IPS-20b (cell line): ENCODE measurements at regions not wholly inside any gene's neighbourhood (a gene's known extent, or its start where the extent isn't known, plus 50 kb on each side); places are given as distances from the start of the nearest gene placed in this dataset.

ENCODE experiments used
- H3K27ac ChIP-seq: one replicate; pipeline ENCODE4 v1.5.1; 2013; ENCODE audit warnings: low read length
- H3K27me3 ChIP-seq: 2 replicates; pipeline ENCODE4 v1.6.1; 2013; ENCODE audit warnings: mild to moderate bottlenecking, low read length, inconsistent platforms; ENCODE audit not compliant: insufficient read depth
- H3K36me3 ChIP-seq: 2 replicates; pipeline ENCODE4 v1.6.1; 2013; ENCODE audit warnings: low read depth, mild to moderate bottlenecking, inconsistent platforms, low read length, moderate library complexity; ENCODE audit not compliant: insufficient read depth
- H3K4me1 ChIP-seq: 2 replicates; pipeline ENCODE4 v1.6.1; 2013; ENCODE audit warnings: mild to moderate bottlenecking, control low read depth, inconsistent platforms, low read length, moderate library complexity; ENCODE audit not compliant: insufficient read depth
- H3K4me3 ChIP-seq: 2 replicates; pipeline ENCODE4 v1.5.1; 2013; ENCODE audit warnings: mild to moderate bottlenecking, low read length, inconsistent platforms
- H3K9ac ChIP-seq: 2 replicates; pipeline ENCODE4 v1.6.1; 2013; ENCODE audit warnings: low read depth, mild to moderate bottlenecking, inconsistent platforms, low read length, moderate library complexity
- H3K9me3 ChIP-seq: 2 replicates; pipeline ENCODE4 v1.6.1; 2013; ENCODE audit warnings: mild to moderate bottlenecking, low read depth, low read length, inconsistent platforms; ENCODE audit not compliant: insufficient read depth

DNA sequence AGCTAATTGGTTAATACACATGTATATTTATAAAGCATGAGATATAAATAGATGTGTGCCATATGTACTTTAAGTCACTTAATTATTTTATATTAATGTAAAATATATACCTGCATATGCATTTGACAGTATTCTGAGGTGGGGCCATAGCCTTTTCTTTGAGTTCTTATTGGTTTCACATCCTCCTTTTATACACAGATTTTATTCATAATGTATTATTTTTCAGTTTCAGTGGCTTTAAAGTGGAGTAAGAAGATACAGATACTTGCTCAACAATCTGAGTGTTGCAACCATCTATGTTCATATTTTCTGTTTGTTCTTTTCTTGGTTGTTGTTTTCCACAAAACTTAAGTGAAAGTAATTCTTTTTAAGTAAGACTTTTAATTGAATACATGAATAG is 436.5 kb downstream of the RND3 start:
- Histone ChIP-seq H3K27me3 (no peaks in the 10 kb centered on the region), H3K36me3 (no peaks in the 10 kb centered on the region), H3K9ac (no peak overlapping the region), H3K9me3 (no peaks in the 10 kb centered on the region), H3K27ac (no peak overlapping the region), H3K4me1 (peaks cover 10% of the 10 kb centered on the region; the same call in 1 of the 2 replicates), H3K4me3 (no peak overlapping the region)

DNA sequence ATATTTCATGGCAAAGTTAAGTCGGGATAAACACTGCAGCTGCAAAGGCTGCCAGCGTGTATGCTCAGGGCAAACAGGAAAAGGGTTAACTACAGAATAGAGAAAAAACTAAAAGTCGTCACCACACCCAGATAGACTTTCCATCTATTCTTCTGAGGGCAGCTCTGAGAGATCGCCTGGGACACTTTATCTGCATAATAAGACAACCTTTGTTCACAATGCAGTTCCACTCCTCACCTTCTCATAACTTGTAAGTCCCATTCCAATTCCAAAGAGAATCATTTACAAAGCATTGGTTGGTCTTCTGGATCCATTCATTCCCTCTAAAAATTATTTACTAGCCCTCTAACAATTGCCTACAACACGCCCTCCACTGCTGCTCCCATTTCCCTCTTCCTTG is 437.4 kb downstream of the RND3 start:
- H3K9ac ChIP-seq: no peak overlapping the region
- H3K4me3 ChIP-seq: no peak overlapping the region
- H3K36me3 ChIP-seq: no peaks in the 10 kb centered on the region
- H3K4me1 ChIP-seq: peaks cover 10% of the 10 kb centered on the region; the same call in 1 of the 2 replicates
- H3K9me3 ChIP-seq: no peaks in the 10 kb centered on the region
- H3K27ac ChIP-seq: no peak overlapping the region
- H3K27me3 ChIP-seq: no peaks in the 10 kb centered on the region

DNA sequence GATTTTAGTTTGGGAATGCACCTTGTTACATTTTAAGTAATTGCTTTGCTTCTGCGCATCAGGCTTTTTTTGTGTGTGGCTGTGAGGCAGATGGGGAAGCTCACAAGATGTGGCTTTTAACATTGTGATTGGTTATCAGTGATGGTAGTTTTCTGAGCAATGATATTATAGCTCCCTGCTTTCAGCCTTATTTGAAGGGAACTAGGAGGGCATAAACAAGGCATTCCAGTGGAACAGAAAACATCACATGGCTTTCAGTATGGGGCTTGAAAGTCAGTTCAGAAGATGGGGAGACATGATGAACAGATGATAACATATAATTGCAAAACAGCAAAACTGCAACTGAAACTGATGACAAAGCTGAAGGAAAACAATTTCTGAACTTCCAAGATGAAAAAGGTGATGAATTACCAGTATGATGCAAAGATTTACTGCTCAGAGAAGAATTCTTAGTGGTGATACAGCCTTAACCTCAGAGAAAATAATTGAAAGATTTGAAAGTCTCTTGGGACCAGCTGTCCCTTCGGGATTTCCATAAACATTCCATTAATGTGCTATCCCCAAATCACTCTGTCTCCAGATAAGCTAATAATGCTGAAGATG is 439.7 kb downstream of the RND3 start:
- Histone ChIP-seq H3K27me3 (no peaks in the 10 kb centered on the region), H3K9me3 (no peaks in the 10 kb centered on the region), H3K9ac (no peak overlapping the region), H3K36me3 (no peaks in the 10 kb centered on the region), H3K4me1 (peaks cover 10% of the 10 kb centered on the region; the same call in 1 of the 2 replicates), H3K27ac (no peak overlapping the region), H3K4me3 (no peak overlapping the region)

DNA sequence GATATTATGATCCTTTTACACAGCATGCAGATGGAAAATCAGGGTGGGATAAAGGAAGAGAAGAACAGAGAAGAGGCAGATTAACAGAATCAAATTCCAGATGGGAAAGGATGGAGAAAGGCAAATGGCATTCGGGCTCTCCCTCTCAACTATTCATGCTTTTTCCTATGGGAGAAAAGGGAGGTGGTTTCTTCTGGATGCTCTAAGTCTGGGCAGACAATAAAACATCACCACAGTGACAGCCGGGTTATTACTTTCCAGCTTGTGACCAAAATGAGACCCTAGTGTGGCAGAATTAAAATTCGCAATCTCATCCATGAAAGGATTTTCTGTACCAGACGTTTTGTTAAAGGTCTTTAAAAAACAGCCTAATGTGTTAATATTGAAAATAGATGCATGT is 440.7 kb downstream of the RND3 start:
- no peaks in the 10 kb centered on the region for H3K9me3 ChIP-seq
- H3K36me3 ChIP-seq: no peaks in the 10 kb centered on the region
- H3K4me1 ChIP-seq: peaks cover 10% of the 10 kb centered on the region; the same call in 1 of the 2 replicates
- no peak overlapping the region for H3K4me3 ChIP-seq
- H3K27me3 ChIP-seq: no peaks in the 10 kb centered on the region
- H3K9ac ChIP-seq: no peak overlapping the region
- H3K27ac ChIP-seq: no peak overlapping the region

DNA sequence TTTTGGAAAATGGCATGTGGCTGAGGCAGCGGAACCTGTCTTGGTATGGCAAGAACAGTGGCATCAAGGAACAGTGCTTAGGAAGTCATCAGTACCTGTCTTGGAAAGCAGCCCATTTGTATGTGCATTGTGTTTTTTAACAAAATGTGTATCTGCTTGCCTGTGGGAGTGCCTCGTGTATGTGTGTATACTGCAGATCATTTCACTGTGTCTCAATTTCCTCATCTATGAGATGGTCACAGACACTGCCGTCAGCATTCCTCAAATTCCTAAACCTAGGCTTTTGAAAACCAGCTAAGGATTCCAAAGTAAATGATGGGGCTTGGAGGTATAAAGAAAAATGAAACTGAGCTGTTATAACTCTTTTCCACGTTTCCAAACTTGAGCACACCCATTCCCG is 441.3 kb downstream of the RND3 start:
- H3K4me1 ChIP-seq: peaks cover 10% of the 10 kb centered on the region; the same call in 1 of the 2 replicates
- H3K9me3 ChIP-seq: no peaks in the 10 kb centered on the region
- H3K27ac ChIP-seq: no peak overlapping the region
- no peaks in the 10 kb centered on the region for H3K36me3 ChIP-seq
- no peak overlapping the region for H3K9ac ChIP-seq
- H3K27me3 ChIP-seq: no peaks in the 10 kb centered on the region
- H3K4me3 ChIP-seq: no peak overlapping the region

DNA sequence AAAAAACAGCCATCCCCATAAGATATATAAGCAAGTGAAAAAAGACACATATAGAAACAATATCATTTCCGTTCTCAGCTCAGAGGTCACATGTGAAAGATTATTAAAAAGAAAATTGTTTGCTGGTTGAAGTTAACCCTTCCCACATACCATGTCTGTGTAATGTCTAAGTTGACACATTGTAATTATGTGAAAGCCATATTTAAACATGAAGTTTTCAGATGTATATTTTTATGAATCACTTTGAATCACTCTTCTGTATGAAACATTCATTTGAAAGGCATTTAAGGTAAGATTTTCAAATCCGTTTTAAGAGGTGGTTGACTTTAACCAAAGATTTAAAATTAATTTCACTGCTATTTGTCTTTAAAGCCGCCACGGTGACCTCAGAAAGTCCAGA is 441.9 kb downstream of the RND3 start:
- no peaks in the 10 kb centered on the region for H3K36me3 ChIP-seq
- no peak overlapping the region for H3K4me3 ChIP-seq
- no peaks in the 10 kb centered on the region for H3K27me3 ChIP-seq
- no peak overlapping the region for H3K9ac ChIP-seq
- no peak overlapping the region for H3K27ac ChIP-seq
- peaks cover 10% of the 10 kb centered on the region; the same call in 1 of the 2 replicates for H3K4me1 ChIP-seq
- H3K9me3 ChIP-seq: no peaks in the 10 kb centered on the region

DNA sequence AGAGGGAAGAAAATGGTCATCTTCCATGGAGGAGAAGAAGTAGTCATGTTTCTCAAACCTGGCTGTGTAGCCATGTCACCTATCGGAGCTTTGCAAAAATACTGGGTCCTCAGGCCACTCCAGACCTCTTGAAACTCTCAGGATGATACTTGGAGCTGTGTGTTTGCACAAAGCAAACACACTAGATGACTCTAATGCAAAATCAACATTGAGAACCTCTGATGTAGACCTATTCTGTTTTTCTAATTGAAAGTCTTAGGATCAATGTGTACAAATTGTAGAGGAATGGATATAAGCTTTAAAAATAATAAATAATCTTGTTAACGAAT is 444.3 kb downstream of the RND3 start:
- Histone ChIP-seq H3K36me3 (no peaks in the 10 kb centered on the region), H3K9me3 (no peaks in the 10 kb centered on the region), H3K9ac (no peak overlapping the region), H3K4me1 (peaks cover 10% of the 10 kb centered on the region; the same call in 1 of the 2 replicates), H3K4me3 (no peak overlapping the region), H3K27me3 (no peaks in the 10 kb centered on the region), H3K27ac (no peak overlapping the region)

DNA sequence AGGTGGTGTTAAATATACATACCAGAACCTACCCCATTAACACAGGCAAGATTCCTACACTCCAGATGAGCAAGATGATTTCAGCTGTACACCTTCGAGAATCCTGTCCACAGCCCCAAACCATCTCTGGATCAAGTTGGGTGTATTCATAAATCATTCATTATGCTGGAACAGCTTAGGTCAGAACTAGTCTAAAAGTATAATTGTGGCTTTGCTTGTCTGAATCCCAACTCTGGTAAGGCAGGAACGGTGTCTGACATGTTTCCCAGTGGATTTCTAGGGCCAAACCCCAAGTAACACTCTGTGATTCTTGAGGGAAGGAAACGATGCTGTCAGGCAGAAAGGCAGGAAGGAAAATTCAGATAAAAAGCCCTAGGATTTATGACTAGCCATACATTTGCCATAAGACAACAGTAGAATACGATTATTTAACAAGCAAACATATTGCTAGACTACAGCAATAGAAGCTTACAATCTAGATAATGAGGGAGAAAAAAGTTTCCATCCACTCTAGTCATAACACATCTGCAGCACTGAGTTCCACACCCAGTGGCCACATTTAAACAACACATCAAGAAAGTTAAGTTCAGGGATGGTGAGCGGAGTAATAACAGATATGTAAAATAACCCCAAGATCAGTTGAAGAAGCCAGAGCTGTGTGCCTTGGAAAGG is 444.8 kb downstream of the RND3 start:
- Histone ChIP-seq H3K4me1 (peaks cover 10% of the 10 kb centered on the region; the same call in 1 of the 2 replicates), H3K9me3 (no peaks in the 10 kb centered on the region), H3K36me3 (no peaks in the 10 kb centered on the region), H3K27ac (no peak overlapping the region), H3K27me3 (no peaks in the 10 kb centered on the region), H3K4me3 (no peak overlapping the region), H3K9ac (no peak overlapping the region)

DNA sequence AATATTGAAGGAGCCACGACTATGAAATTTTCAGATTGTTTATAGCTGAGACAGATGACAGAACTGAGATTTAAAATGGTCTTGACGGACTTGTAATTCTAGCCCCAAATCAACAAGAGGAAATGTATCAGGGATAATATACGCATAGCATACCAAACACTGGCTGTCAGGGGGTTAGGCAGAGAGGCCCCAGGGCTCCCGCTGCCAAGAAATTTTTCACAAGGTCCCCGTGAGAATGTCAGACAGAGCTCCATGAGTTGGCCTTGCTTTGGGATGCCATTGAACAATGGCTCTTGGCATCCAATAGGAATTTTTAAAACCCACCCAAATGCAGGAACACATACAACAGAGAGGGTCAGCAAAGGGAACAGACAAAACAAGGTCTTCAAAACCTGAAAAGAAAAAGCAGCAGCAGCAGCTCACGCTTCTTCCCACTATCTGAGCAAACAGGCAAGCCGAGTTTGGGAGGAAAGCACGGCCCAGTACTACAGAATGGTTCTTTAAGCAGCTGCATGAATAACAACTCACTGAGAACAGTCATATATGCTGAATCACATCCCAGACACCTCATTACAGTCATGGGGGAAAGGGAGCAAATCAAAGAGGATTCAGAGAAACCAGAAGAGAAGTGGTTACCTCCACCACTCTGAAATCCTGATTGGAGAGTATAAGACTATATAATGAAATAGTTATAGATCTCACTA is 445.6 kb downstream of the RND3 start:
- Histone ChIP-seq H3K4me1 (peaks cover 8% of the 10 kb centered on the region; the same call in 1 of the 2 replicates), H3K27me3 (no peaks in the 10 kb centered on the region), H3K9me3 (no peaks in the 10 kb centered on the region), H3K36me3 (no peaks in the 10 kb centered on the region), H3K9ac (no peak overlapping the region), H3K4me3 (no peak overlapping the region), H3K27ac (no peak overlapping the region)

DNA sequence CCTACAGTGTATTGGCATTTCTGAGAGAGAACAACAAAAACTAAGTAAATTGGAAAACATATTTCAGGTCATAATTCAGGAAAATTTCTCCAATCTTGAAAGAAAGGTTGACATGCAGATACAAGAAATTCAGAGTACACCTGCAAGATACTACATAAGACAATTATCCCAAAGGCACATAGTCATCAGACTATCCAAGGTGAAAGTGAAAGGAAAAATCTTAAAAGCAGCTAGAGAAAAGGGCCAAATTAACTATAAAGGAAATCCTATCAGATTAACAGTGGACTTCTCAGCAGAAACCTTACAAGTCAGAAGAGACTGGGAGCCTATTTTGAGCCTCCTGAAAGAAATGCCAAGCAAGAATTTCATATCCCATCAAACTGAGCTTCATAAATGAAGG is 449.0 kb upstream of the MMADHC start:
- Histone ChIP-seq H3K4me3 (no peak overlapping the region), H3K4me1 (no peaks in the 10 kb centered on the region), H3K36me3 (no peaks in the 10 kb centered on the region), H3K9ac (no peak overlapping the region), H3K27ac (no peak overlapping the region), H3K9me3 (no peaks in the 10 kb centered on the region), H3K27me3 (no peaks in the 10 kb centered on the region)

DNA sequence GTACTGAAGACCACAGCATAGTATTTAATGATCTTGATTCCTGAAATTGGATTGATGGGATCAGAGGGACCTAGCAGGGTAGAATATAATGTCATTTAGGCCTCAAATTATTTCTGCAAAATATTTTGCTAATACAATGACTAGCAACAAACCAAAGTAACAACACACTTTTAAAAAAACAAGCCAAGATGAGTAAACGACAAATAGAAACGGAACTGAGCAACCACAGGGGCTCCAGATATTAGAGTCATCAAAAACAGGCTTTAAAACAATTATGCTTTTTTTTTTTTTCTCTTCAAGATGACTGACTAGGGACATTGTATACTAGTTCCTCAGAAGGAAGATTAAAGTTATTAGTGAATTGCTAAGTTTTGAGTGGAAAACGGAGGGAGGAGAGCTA is 447.1 kb upstream of the MMADHC start:
- H3K4me1 ChIP-seq: no peaks in the 10 kb centered on the region

More for the DNA sequence above, 447.1 kb upstream of the MMADHC start:
- no peaks in the 10 kb centered on the region for H3K9me3 ChIP-seq
- H3K9ac ChIP-seq: no peak overlapping the region
- H3K27me3 ChIP-seq: no peaks in the 10 kb centered on the region
- no peak overlapping the region for H3K27ac ChIP-seq
- H3K4me3 ChIP-seq: no peak overlapping the region
- H3K36me3 ChIP-seq: no peaks in the 10 kb centered on the region
